ENCODE measurements at regions not wholly inside any gene's neighbourhood (a gene's known extent, or its start where the extent isn't known, plus 50 kb on each side); places are given as distances from the start of the nearest gene placed in this dataset.

DNA sequence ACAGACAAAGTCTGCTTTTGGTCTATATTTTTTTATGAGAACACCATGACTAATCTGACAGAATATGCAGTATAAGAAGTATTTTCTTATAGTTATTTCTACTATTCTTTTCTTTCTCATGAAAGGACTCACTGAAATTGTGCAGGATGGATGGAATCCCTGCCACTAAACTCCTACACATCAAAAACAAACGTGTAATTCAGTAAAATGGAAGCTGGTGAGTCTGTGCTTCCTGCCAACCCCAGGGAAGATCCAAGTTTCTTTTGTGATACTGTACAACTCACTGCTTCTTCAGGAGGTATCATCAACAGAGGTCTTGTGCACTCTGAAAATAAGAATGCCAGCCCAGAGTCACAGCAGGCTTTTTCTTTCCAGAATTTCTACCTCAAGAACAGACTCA is 241.2 kb downstream of the MRPL39 start:
- TF ChIP-seq YY1 (IDR thresholded peaks at IDR 0.05; ENCODE audit: low read depth) (no peak), RAD21 (IDR thresholded peaks at IDR 0.05; ENCODE audit: low read depth) (no peak), CEBPB (IDR thresholded peaks at IDR 0.05) (no peak), NFIC (IDR thresholded peaks at IDR 0.05) (no peak), TAF1 (IDR thresholded peaks at IDR 0.05; ENCODE audit: low read depth) (no peak), EP300 (IDR thresholded peaks at IDR 0.05; ENCODE audit: borderline replicate concordance) (no peak), TEAD4 (IDR thresholded peaks at IDR 0.05) (no peak), CREB1 (IDR thresholded peaks at IDR 0.05; ENCODE audit: low read depth) (no peak), TCF12 (IDR thresholded peaks at IDR 0.05; ENCODE audit: low read depth) (no peak), FOXM1 (IDR thresholded peaks at IDR 0.05; ENCODE audit: borderline replicate concordance, low read depth) (no peak), ZBTB7A (IDR thresholded peaks at IDR 0.05; ENCODE audit: low read depth) (no peak), EGR1 (IDR thresholded peaks at IDR 0.05) (no peak)
- TF ChIP-seq, protein P1, sequence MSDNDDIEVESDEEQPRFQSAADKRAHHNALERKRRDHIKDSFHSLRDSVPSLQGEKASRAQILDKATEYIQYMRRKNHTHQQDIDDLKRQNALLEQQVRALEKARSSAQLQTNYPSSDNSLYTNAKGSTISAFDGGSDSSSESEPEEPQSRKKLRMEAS (IDR thresholded peaks at IDR 0.05), result no peak
- TF ChIP-seq, protein P2, sequence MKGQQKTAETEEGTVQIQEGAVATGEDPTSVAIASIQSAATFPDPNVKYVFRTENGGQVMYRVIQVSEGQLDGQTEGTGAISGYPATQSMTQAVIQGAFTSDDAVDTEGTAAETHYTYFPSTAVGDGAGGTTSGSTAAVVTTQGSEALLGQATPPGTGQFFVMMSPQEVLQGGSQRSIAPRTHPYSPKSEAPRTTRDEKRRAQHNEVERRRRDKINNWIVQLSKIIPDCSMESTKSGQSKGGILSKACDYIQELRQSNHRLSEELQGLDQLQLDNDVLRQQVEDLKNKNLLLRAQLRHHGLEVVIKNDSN (IDR thresholded peaks at IDR 0.05), result no peak
- TF ChIP-seq, protein P3, sequence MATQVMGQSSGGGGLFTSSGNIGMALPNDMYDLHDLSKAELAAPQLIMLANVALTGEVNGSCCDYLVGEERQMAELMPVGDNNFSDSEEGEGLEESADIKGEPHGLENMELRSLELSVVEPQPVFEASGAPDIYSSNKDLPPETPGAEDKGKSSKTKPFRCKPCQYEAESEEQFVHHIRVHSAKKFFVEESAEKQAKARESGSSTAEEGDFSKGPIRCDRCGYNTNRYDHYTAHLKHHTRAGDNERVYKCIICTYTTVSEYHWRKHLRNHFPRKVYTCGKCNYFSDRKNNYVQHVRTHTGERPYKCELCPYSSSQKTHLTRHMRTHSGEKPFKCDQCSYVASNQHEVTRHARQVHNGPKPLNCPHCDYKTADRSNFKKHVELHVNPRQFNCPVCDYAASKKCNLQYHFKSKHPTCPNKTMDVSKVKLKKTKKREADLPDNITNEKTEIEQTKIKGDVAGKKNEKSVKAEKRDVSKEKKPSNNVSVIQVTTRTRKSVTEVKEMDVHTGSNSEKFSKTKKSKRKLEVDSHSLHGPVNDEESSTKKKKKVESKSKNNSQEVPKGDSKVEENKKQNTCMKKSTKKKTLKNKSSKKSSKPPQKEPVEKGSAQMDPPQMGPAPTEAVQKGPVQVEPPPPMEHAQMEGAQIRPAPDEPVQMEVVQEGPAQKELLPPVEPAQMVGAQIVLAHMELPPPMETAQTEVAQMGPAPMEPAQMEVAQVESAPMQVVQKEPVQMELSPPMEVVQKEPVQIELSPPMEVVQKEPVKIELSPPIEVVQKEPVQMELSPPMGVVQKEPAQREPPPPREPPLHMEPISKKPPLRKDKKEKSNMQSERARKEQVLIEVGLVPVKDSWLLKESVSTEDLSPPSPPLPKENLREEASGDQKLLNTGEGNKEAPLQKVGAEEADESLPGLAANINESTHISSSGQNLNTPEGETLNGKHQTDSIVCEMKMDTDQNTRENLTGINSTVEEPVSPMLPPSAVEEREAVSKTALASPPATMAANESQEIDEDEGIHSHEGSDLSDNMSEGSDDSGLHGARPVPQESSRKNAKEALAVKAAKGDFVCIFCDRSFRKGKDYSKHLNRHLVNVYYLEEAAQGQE (IDR thresholded peaks at IDR 0.05; ENCODE audit: low read depth), result no peak

DNA sequence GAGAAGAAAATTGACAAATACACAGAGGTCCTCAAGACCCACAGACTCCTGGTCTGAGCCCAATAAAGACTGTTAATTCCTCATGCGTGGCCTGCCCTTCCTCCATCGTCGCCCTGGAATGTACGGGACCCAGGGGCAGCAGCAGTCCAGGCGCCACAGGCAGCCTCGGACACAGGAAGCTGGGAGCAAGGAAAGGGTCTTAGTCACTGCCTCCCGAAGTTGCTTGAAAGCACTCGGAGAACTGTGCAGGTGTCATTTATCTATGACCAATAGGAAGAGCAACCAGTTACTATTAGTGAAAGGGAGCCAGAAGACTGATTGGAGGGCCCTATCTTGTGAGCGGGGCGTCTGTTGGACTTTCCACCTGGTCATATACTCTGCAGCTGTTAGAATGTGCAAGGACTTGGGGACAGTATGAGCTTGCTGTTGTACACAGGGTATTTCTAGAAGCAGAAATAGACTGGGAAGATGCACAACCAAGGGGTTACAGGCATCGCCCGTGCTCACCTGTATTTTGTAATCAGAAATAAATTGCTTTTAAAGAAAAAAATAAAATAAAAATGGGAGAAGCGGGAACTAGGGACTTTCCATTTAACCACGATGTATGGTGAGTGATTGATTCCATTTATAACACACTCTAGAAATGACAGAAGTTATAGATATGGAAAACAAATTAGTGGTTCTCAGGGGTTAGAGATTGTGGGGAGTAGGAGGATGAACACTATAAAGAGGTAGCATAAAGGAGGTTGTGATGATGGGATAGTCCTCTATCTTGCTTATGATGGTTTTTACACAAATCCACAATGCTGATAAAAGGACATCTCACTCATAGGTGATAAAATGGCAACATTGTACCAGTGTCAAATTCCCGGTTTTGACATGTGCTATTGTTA is 244.7 kb downstream of the MRPL39 start:
- TF ChIP-seq YY1 (IDR thresholded peaks at IDR 0.05; ENCODE audit: low read depth) (no peak), EP300 (IDR thresholded peaks at IDR 0.05; ENCODE audit: borderline replicate concordance) (no peak)

DNA sequence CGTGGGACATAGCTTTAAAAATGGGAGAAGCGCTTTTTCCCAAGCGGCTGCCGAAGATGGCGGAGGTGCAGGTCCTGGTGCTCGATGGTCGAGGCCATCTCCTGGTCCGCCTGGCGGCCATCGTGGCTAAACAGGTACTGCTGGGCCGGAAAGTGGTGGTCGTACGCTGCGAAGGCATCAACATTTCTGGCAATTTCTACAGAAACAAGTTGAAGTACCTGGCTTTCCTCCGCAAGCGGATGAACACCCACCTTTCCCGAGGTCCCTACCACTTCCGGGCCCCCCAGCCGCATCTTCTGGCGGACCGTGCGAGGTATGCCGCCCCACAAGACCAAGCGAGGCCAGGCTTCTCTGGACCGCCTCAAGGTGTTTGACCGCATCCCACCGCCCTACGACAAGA is 245.5 kb downstream of the MRPL39 start:
- TF ChIP-seq YY1 (IDR thresholded peaks at IDR 0.05; ENCODE audit: low read depth) (no peak), FOXM1 (IDR thresholded peaks at IDR 0.05; ENCODE audit: borderline replicate concordance, low read depth) (no peak), CREB1 (IDR thresholded peaks at IDR 0.05; ENCODE audit: low read depth) (no peak), ZBTB7A (IDR thresholded peaks at IDR 0.05; ENCODE audit: low read depth) (no peak), RAD21 (IDR thresholded peaks at IDR 0.05; ENCODE audit: low read depth) (no peak), EGR1 (IDR thresholded peaks at IDR 0.05) (no peak), EP300 (IDR thresholded peaks at IDR 0.05; ENCODE audit: borderline replicate concordance) (no peak), NFIC (IDR thresholded peaks at IDR 0.05) (no peak), TAF1 (IDR thresholded peaks at IDR 0.05; ENCODE audit: low read depth) (no peak), CEBPB (IDR thresholded peaks at IDR 0.05) (no peak), TEAD4 (IDR thresholded peaks at IDR 0.05) (no peak), TCF12 (IDR thresholded peaks at IDR 0.05; ENCODE audit: low read depth) (no peak)
- TF ChIP-seq, protein P3 (IDR thresholded peaks at IDR 0.05; ENCODE audit: low read depth), result no peak
- TF ChIP-seq, protein P1 (IDR thresholded peaks at IDR 0.05), result no peak
- TF ChIP-seq, protein P2 (IDR thresholded peaks at IDR 0.05), result no peak

DNA sequence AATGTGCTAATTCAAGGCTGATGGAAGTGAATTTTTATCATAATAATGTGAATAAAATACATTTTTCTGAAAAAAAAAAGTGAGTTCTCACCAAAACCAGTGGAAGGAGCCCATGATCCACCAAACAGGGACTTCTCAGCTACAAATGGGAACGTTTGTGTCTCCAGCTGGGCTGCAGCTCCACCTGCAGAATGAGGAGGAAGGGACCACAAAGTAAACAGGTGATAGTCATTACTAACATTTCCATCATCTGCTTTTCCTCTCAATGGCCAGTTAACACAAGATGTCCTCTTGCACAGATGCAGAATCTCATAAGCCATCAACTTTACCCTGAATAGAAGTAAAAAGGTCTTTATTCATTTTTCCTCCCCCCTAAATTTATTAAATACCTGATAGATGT is 246.2 kb downstream of the MRPL39 start:
- no peak for TF ChIP-seq EGR1 (IDR thresholded peaks at IDR 0.05)
- TF ChIP-seq, protein P3 (IDR thresholded peaks at IDR 0.05; ENCODE audit: low read depth), result no peak
